GM19324 (cell line): ENCODE measurements at regions not wholly inside any gene's neighbourhood (a gene's known extent, or its start where the extent isn't known, plus 50 kb on each side); places are given as distances from the start of the nearest gene placed in this dataset.
"Not testable (repeated sequence)": the region's sequence is repeated elsewhere in the genome, so short reads cannot be mapped to it uniquely, and the experiment has no call there.

ENCODE experiments used
- ATAC-seq: cut with Tn5 transposase; IDR thresholded peaks from one replicate; pipeline ENCODE4 v1.9.1; 2021; ENCODE audit warnings: mild to moderate bottlenecking, moderate library complexity; ENCODE audit not compliant: unreplicated experiment, low FRiP score

- ATAC-seq = no peak
Observed at GRCh38 chr17:79560527-79560926, 50.3 kb downstream of the RBFOX3 start.

- no peak for ATAC-seq
Observed at GRCh38 chr17:79559111-79559887, 51.6 kb downstream of the RBFOX3 start.

- ATAC-seq = no peak
Observed at GRCh38 chr17:79558091-79558900, 52.6 kb downstream of the RBFOX3 start.

GRCh38 chr17:79557276-79558090 is 53.4 kb downstream of the RBFOX3 start:
- ATAC-seq = no peak

GRCh38 chr17:79556271-79556670 is 54.6 kb downstream of the RBFOX3 start:
- no peak for ATAC-seq

GRCh38 chr17:79555543-79555942 is 55.3 kb downstream of the RBFOX3 start:
- no peak for ATAC-seq

GRCh38 chr17:79554346-79554745 is 56.5 kb downstream of the RBFOX3 start:
- not testable (repeated sequence) for ATAC-seq

- ATAC-seq = no peak
Observed at GRCh38 chr17:79552824-79553223, 58.0 kb downstream of the RBFOX3 start.

GRCh38 chr17:79552405-79552804 is 58.4 kb downstream of the RBFOX3 start:
- no peak for ATAC-seq

GRCh38 chr17:79549141-79549915 is 61.5 kb downstream of the RBFOX3 start:
- no peak for ATAC-seq

GRCh38 chr17:79548116-79548515 is 62.7 kb downstream of the RBFOX3 start:
- ATAC-seq = no peak

- no peak for ATAC-seq
Observed at GRCh38 chr17:79547586-79547985, 63.3 kb downstream of the RBFOX3 start.

GRCh38 chr17:79547171-79547570 is 63.7 kb downstream of the RBFOX3 start:
- ATAC-seq = not testable (repeated sequence)

- ATAC-seq = no peak
Observed at GRCh38 chr17:79546386-79546785, 64.5 kb downstream of the RBFOX3 start.

- no peak for ATAC-seq
Observed at GRCh38 chr17:79545251-79546005, 65.4 kb downstream of the RBFOX3 start.

GRCh38 chr17:79544142-79544914 is 66.5 kb downstream of the RBFOX3 start:
- ATAC-seq = no peak

GRCh38 chr17:79543531-79543930 is 67.3 kb downstream of the RBFOX3 start:
- no peak for ATAC-seq

- no peak for ATAC-seq
Observed at GRCh38 chr17:79542718-79543117, 68.1 kb downstream of the RBFOX3 start.
